ENCODE measurements at regions not wholly inside any gene's neighbourhood (a gene's known extent, or its start where the extent isn't known, plus 50 kb on each side); places are given as distances from the start of the nearest gene placed in this dataset.

DNA sequence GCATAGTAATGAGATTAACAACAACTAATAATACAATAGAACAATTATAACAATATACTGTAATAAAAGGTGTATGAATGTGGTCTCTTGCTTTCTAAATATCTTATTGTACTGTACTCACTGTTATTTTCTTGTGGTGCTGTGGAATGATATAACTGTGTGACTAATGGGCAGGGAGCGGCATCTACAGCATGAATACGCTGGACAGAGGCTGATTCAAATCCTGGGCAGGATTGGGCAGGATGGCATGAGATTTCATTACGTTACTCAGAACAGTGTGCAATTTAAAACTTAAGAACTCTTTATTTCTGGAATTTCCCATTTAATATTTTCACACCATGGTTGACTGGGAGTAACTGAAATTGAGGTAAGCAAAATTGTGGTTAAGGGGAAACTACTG lies 1239.8 kb upstream of the GOT2 start:
- no peak overlapping the region for H3K4me3 ChIP-seq (ENCODE audit: low read length in 3 of 3)
- H3K27ac ChIP-seq (ENCODE audit: low read depth in 2 of 2, low read length in 2 of 2): no peak overlapping the region
- no peaks in the 10 kb centered on the region for H3K4me1 ChIP-seq (ENCODE audit: control insufficient read depth in 2 of 3, insufficient read depth in 2 of 3, low read depth in 1 of 3, low read length in 3 of 3)
- intact Hi-C loops (cut with DNase I): no loop called here
- FAIRE-seq: no peak
- H3K9ac ChIP-seq (ENCODE audit: low read length in 3 of 3): no peak overlapping the region
- H3K27me3 ChIP-seq (ENCODE audit: control insufficient read depth, insufficient read depth, low read length): no peaks in the 10 kb centered on the region
- TF ChIP-seq, protein P1, sequence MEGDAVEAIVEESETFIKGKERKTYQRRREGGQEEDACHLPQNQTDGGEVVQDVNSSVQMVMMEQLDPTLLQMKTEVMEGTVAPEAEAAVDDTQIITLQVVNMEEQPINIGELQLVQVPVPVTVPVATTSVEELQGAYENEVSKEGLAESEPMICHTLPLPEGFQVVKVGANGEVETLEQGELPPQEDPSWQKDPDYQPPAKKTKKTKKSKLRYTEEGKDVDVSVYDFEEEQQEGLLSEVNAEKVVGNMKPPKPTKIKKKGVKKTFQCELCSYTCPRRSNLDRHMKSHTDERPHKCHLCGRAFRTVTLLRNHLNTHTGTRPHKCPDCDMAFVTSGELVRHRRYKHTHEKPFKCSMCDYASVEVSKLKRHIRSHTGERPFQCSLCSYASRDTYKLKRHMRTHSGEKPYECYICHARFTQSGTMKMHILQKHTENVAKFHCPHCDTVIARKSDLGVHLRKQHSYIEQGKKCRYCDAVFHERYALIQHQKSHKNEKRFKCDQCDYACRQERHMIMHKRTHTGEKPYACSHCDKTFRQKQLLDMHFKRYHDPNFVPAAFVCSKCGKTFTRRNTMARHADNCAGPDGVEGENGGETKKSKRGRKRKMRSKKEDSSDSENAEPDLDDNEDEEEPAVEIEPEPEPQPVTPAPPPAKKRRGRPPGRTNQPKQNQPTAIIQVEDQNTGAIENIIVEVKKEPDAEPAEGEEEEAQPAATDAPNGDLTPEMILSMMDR (IDR thresholded peaks at IDR 0.05; ENCODE audit: borderline replicate concordance, extremely low read depth, insufficient read depth): no peak
- H3K9me3 ChIP-seq (ENCODE audit: control insufficient read depth in 2 of 3, insufficient read depth in 1 of 3, low read length in 3 of 3): no peaks in the 10 kb centered on the region
- no peaks in the 10 kb centered on the region for H3K36me3 ChIP-seq (ENCODE audit: control insufficient read depth in 2 of 3, insufficient read depth in 3 of 3, low read length in 3 of 3)
- no peak for DNase-seq

DNA sequence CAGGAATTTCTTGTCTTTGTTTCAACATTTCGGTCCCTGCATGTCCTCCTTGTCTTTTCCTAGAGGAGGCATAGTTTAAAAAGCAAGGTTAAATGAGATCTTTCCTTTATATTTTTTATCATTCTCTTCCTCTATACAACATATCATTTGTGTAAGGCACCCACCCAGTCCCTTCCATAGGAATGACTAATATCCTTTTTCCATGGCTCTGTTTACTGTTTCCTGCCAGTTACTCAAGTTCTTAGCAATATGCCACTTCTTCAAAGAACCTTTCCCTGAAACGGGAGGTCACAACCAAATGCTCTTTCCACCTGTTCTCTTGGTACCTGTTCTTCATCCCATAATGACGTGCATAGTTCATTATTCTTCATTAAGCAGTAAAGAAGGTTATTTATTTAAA lies 1237.1 kb upstream of the GOT2 start:
- no peak for FAIRE-seq
- no peaks in the 10 kb centered on the region for H3K4me1 ChIP-seq (ENCODE audit: control insufficient read depth in 2 of 3, insufficient read depth in 2 of 3, low read depth in 1 of 3, low read length in 3 of 3)
- no peaks in the 10 kb centered on the region for H3K9me3 ChIP-seq (ENCODE audit: control insufficient read depth in 2 of 3, insufficient read depth in 1 of 3, low read length in 3 of 3)
- no peak overlapping the region for H3K4me3 ChIP-seq (ENCODE audit: low read length in 3 of 3)
- intact Hi-C loops (cut with DNase I): no loop called here
- TF ChIP-seq, protein P1 (IDR thresholded peaks at IDR 0.05; ENCODE audit: borderline replicate concordance, extremely low read depth, insufficient read depth): no peak
- no peak overlapping the region for H3K27ac ChIP-seq (ENCODE audit: low read depth in 2 of 2, low read length in 2 of 2)
- no peak overlapping the region for H3K9ac ChIP-seq (ENCODE audit: low read length in 3 of 3)
- no peak for DNase-seq
- H3K36me3 ChIP-seq (ENCODE audit: control insufficient read depth in 2 of 3, insufficient read depth in 3 of 3, low read length in 3 of 3): no peaks in the 10 kb centered on the region
- no peaks in the 10 kb centered on the region for H3K27me3 ChIP-seq (ENCODE audit: control insufficient read depth, insufficient read depth, low read length)

DNA sequence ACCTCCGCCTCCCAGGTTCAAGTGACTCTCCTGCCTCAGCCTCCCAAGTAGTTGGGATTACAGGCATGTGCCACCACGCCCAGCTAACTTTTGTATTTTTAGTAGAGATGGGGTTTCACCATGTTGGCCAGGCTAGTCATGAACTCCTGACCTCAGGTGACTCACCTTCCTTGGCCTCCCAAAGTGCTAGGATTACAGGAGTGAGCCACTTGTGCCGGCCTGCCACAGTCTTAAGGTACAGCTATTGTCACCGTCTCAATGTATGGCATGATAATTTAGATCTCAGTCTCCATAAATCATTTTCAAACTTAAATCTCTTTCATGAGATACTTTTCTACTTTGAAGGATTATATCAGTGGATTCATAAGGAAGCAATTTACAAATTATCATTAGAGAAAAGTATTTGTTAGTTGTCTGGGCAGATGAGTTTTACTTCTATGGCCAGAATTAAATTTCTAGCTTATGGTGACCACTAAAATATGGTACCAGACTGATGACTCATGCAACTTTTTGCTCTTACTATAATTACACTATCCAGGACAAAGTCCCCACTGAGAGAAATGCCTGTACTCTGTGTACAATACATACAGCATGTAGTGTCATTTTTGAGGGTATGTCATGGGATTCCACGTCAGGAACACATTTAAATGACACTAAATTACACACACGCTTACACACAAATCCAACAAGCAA lies 1230.3 kb upstream of the GOT2 start:
- FAIRE-seq: no peak
- Histone ChIP-seq H3K27me3 (ENCODE audit: control insufficient read depth, insufficient read depth, low read length) (no peaks in the 10 kb centered on the region), H3K27ac (ENCODE audit: low read depth in 2 of 2, low read length in 2 of 2) (no peak overlapping the region), H3K4me3 (ENCODE audit: low read length in 3 of 3) (no peak overlapping the region), H3K4me1 (ENCODE audit: control insufficient read depth in 2 of 3, insufficient read depth in 2 of 3, low read depth in 1 of 3, low read length in 3 of 3) (no peaks in the 10 kb centered on the region), H3K9me3 (ENCODE audit: control insufficient read depth in 2 of 3, insufficient read depth in 1 of 3, low read length in 3 of 3) (no peaks in the 10 kb centered on the region), H3K36me3 (ENCODE audit: control insufficient read depth in 2 of 3, insufficient read depth in 3 of 3, low read length in 3 of 3) (no peaks in the 10 kb centered on the region), H3K9ac (ENCODE audit: low read length in 3 of 3) (no peak overlapping the region)
- DNase-seq: no peak
- TF ChIP-seq, protein P1 (IDR thresholded peaks at IDR 0.05; ENCODE audit: borderline replicate concordance, extremely low read depth, insufficient read depth): no peak
- intact Hi-C loops (cut with DNase I): no loop called here

DNA sequence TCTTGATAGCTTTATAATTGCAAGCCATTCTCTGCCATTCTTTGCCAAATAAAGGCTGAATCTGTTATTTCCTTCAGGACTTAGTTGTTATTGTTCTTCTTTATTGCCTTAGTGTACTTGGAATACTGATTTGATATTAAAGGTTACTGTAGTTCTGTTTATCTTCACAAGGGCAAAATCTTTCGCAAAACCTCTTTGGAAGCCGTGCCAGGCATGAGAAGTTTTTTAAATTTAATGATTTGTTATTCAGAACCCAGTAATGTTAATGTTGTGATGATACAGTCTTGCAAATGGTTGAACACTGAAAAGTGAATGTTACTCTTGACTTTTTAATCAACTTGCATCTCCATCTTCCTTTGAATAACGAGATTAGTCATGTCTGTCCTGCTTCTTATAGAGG lies 1225.2 kb upstream of the GOT2 start:
- Histone ChIP-seq H3K36me3 (ENCODE audit: control insufficient read depth in 2 of 3, insufficient read depth in 3 of 3, low read length in 3 of 3) (no peaks in the 10 kb centered on the region), H3K9ac (ENCODE audit: low read length in 3 of 3) (no peak overlapping the region), H3K4me1 (ENCODE audit: control insufficient read depth in 2 of 3, insufficient read depth in 2 of 3, low read depth in 1 of 3, low read length in 3 of 3) (no peaks in the 10 kb centered on the region), H3K9me3 (ENCODE audit: control insufficient read depth in 2 of 3, insufficient read depth in 1 of 3, low read length in 3 of 3) (no peaks in the 10 kb centered on the region), H3K4me3 (ENCODE audit: low read length in 3 of 3) (no peak overlapping the region), H3K27me3 (ENCODE audit: control insufficient read depth, insufficient read depth, low read length) (no peaks in the 10 kb centered on the region), H3K27ac (ENCODE audit: low read depth in 2 of 2, low read length in 2 of 2) (no peak overlapping the region)
- intact Hi-C loops (cut with DNase I): no loop called here
- DNase-seq (no peak), FAIRE-seq (no peak)
- TF ChIP-seq, protein P1 (IDR thresholded peaks at IDR 0.05; ENCODE audit: borderline replicate concordance, extremely low read depth, insufficient read depth): no peak

All from kidney (tissue), 13 donors.